HEK293 (cell line): ENCODE measurements at regions not wholly inside any gene's neighbourhood (a gene's known extent, or its start where the extent isn't known, plus 50 kb on each side); places are given as distances from the start of the nearest gene placed in this dataset.

Source experiments
- CTCF ChIA-PET: fragments of 350-600 bp; formaldehyde crosslinking; extraction: SDS; loops from one replicate; lab custom pipeline; 2021; ENCODE audit warnings: antibody characterized with exemption; lab: Yijun Ruan, JAX
- POLR2A ChIA-PET: fragments of 300-600 bp; formaldehyde crosslinking; extraction: SDS; loops from one replicate; lab custom pipeline; 2020; ENCODE audit warnings: antibody characterized with exemption, inconsistent platforms; lab: Yijun Ruan, JAX
- H3K27ac ChIP-seq: fragments of 200-500 bp; sonication (Bioruptor generic); 2 replicates; pipeline ENCODE4 v1.5.1; 2014; ENCODE audit warnings: low read depth, low read length, control low read depth, inconsistent platforms; ENCODE audit errors: extremely low read depth
- H3K36me3 ChIP-seq, 2 experiments: fragments of 200-500 bp in 1 of 2; sonication (Bioruptor generic) in 1 of 2; 1 replicate in 1 of 2; 2 replicates in 1 of 2; pipeline ENCODE4 v1.5.1; 2014 to 2017; ENCODE audit warnings: inconsistent platforms in 2 of 2, low read length in 2 of 2; ENCODE audit not compliant: control insufficient read depth in 2 of 2, insufficient read depth in 1 of 2
- H3K4me1 ChIP-seq: fragments of 200-500 bp; sonication (Bioruptor generic); 2 replicates; pipeline ENCODE4 v1.5.1; 2014; ENCODE audit warnings: mild to moderate bottlenecking, low read length, inconsistent platforms; ENCODE audit not compliant: control insufficient read depth, insufficient read depth
- H3K4me3 ChIP-seq: 2 replicates; pipeline ENCODE4 v1.5.1; 2011; ENCODE audit warnings: low read depth, mild to moderate bottlenecking, control low read depth, low read length, moderate library complexity
- H3K9me3 ChIP-seq: fragments of 200-500 bp; sonication (Bioruptor generic); 2 replicates; pipeline ENCODE4 v1.5.1; 2014; ENCODE audit warnings: low read depth, low read length, inconsistent platforms; ENCODE audit not compliant: control insufficient read depth, insufficient read depth
- GFI1B ChIP-seq: fragments of 450-650 bp; formaldehyde crosslinking; IDR thresholded peaks from 2 replicates; pipeline ENCODE4 v1.5.1; 2016; ENCODE audit warnings: missing biosample characterization, missing genetic modification characterization
- HOXD13 ChIP-seq: sonication (generic); formaldehyde crosslinking; IDR thresholded peaks from 2 replicates; pipeline ENCODE4 v1.8.0; 2022; ENCODE audit warnings: missing genetic modification reagents, borderline replicate concordance
- KLF1 ChIP-seq: fragments of 450-650 bp; formaldehyde crosslinking; IDR thresholded peaks from 2 replicates; pipeline ENCODE4 v1.5.1; 2016; ENCODE audit warnings: missing biosample characterization, missing genetic modification characterization
- SETDB1 ChIP-seq: IDR thresholded peaks from one replicate; pipeline ENCODE4 v1.6.1; 2017; ENCODE audit warnings: mild to moderate bottlenecking, low read length, moderate library complexity, mixed read lengths; ENCODE audit not compliant: insufficient read length
- TRIM28 ChIP-seq: IDR thresholded peaks from 2 replicates; pipeline ENCODE4 v1.6.1; 2011; ENCODE audit warnings: low read length, control low read depth, borderline replicate concordance
- ZBTB20 ChIP-seq: fragments of 450-650 bp; formaldehyde crosslinking; IDR thresholded peaks from 2 replicates; pipeline ENCODE4 v1.5.1; 2016; ENCODE audit warnings: missing biosample characterization, missing genetic modification characterization
- ZNF140 ChIP-seq: fragments of 450-650 bp; formaldehyde crosslinking; IDR thresholded peaks from 2 replicates; pipeline ENCODE4 v1.5.1; 2016; ENCODE audit warnings: missing biosample characterization, missing genetic modification characterization
- ZNF18 ChIP-seq: fragments of 450-650 bp; formaldehyde crosslinking; IDR thresholded peaks from 2 replicates; pipeline ENCODE4 v1.5.1; 2016; ENCODE audit warnings: missing biosample characterization, missing genetic modification characterization
- ZNF221 ChIP-seq: fragments of 450-650 bp; formaldehyde crosslinking; IDR thresholded peaks from 2 replicates; pipeline ENCODE4 v1.5.1; 2017; ENCODE audit warnings: missing biosample characterization, missing genetic modification characterization, borderline replicate concordance
- ZNF24 ChIP-seq: fragments of 450-650 bp; formaldehyde crosslinking; IDR thresholded peaks from 2 replicates; pipeline ENCODE4 v1.5.1; 2016; ENCODE audit warnings: missing biosample characterization, missing genetic modification characterization
- ZNF362 ChIP-seq: fragments of 450-650 bp; formaldehyde crosslinking; IDR thresholded peaks from 2 replicates; pipeline ENCODE4 v1.5.1; 2016; ENCODE audit warnings: missing biosample characterization, missing genetic modification characterization
- ZNF404 ChIP-seq: fragments of 450-650 bp; formaldehyde crosslinking; IDR thresholded peaks from 2 replicates; pipeline ENCODE4 v1.5.1; 2017; ENCODE audit warnings: missing biosample characterization, missing genetic modification characterization
- ZNF48 ChIP-seq: fragments of 450-650 bp; formaldehyde crosslinking; IDR thresholded peaks from 2 replicates; pipeline ENCODE4 v1.5.1; 2016; ENCODE audit warnings: missing biosample characterization, missing genetic modification characterization
- ZNF501 ChIP-seq: fragments of 450-650 bp; formaldehyde crosslinking; IDR thresholded peaks from 2 replicates; pipeline ENCODE4 v1.5.1; 2016; ENCODE audit warnings: missing biosample characterization, missing genetic modification characterization
- ZNF548 ChIP-seq: fragments of 450-650 bp; formaldehyde crosslinking; IDR thresholded peaks from 2 replicates; pipeline ENCODE4 v1.5.1; 2016; ENCODE audit warnings: missing biosample characterization, missing genetic modification characterization
- ZNF596 ChIP-seq: fragments of 450-650 bp; IDR thresholded peaks from 2 replicates; pipeline ENCODE4 v1.5.0; 2018; ENCODE audit warnings: missing biosample characterization, mild to moderate bottlenecking, missing genetic modification characterization, moderate library complexity
- ZNF610 ChIP-seq: fragments of 450-650 bp; formaldehyde crosslinking; IDR thresholded peaks from 2 replicates; pipeline ENCODE4 v1.5.1; 2016; ENCODE audit warnings: missing biosample characterization, missing genetic modification characterization, borderline replicate concordance
- ZNF701 ChIP-seq: fragments of 450-650 bp; formaldehyde crosslinking; IDR thresholded peaks from 2 replicates; pipeline ENCODE4 v1.5.1; 2016; ENCODE audit warnings: missing biosample characterization, missing genetic modification characterization
- ZNF791 ChIP-seq: fragments of 450-650 bp; formaldehyde crosslinking; IDR thresholded peaks from 2 replicates; pipeline ENCODE4 v1.5.1; 2016; ENCODE audit warnings: missing biosample characterization, missing genetic modification characterization
- ZSCAN30 ChIP-seq: fragments of 450-650 bp; IDR thresholded peaks from 2 replicates; pipeline ENCODE4 v1.5.1; 2018; ENCODE audit warnings: missing biosample characterization, mild to moderate bottlenecking, missing genetic modification characterization, moderate library complexity
- TF ChIP-seq, protein P1 (sequence below): fragments of 450-650 bp; formaldehyde crosslinking; IDR thresholded peaks from 2 replicates; pipeline ENCODE4 v1.5.1; 2016; ENCODE audit warnings: missing biosample characterization, missing genetic modification characterization
- TF ChIP-seq, protein P2 (sequence below): fragments of 450-650 bp; formaldehyde crosslinking; IDR thresholded peaks from 2 replicates; pipeline ENCODE4 v1.5.1; 2016; ENCODE audit warnings: missing biosample characterization, missing genetic modification characterization, borderline replicate concordance

GRCh38 chr1:20423169-20423795 is 62.7 kb downstream of the CAMK2N1 start:
- no peak overlapping the region for H3K27ac ChIP-seq
- H3K36me3 ChIP-seq: no peaks in the 10 kb centered on the region
- no peak overlapping the region for H3K4me3 ChIP-seq
- TF ChIP-seq ZSCAN30 (tag by site-specific recombination) (no peak), HOXD13 (CRISPR knock-in tag) (no peak), ZNF221 (tag by site-specific recombination) (no peak), ZNF404 (tag by site-specific recombination) (no peak), ZBTB20 (tag by site-specific recombination) (no peak), ZNF362 (tag by site-specific recombination) (0 out of 2 replicates have a peak, but pooled peaks have one; percentile 22), GFI1B (tag by site-specific recombination) (no peak), ZNF48 (tag by site-specific recombination) (no peak), SETDB1 (peak; percentile 99), ZNF501 (no peak), ZNF140 (tag by site-specific recombination) (no peak), ZNF548 (no peak), ZNF610 (tag by site-specific recombination) (no peak), TRIM28 (peak; percentile 95), ZNF596 (tag by site-specific recombination) (no peak)
- TF ChIP-seq, protein P1, sequence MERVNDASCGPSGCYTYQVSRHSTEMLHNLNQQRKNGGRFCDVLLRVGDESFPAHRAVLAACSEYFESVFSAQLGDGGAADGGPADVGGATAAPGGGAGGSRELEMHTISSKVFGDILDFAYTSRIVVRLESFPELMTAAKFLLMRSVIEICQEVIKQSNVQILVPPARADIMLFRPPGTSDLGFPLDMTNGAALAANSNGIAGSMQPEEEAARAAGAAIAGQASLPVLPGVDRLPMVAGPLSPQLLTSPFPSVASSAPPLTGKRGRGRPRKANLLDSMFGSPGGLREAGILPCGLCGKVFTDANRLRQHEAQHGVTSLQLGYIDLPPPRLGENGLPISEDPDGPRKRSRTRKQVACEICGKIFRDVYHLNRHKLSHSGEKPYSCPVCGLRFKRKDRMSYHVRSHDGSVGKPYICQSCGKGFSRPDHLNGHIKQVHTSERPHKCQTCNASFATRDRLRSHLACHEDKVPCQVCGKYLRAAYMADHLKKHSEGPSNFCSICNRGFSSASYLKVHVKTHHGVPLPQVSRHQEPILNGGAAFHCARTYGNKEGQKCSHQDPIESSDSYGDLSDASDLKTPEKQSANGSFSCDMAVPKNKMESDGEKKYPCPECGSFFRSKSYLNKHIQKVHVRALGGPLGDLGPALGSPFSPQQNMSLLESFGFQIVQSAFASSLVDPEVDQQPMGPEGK (tag by site-specific recombination): no peak
- CTCF ChIA-PET: interaction anchor here (0.7 to 2.1 kb wide), 5 partner anchors 7 to 227 kb away, joined by 3 to 10 read pairs (median 4); no protein-coding TSS in a partner anchor
- H3K9me3 ChIP-seq: no peaks in the 10 kb centered on the region
- POLR2A ChIA-PET: interaction anchor here (0.6 kb wide), 1 partner anchor 28 kb away, joined by 4 read pairs; no protein-coding TSS in a partner anchor
- H3K4me1 ChIP-seq: no peaks in the 10 kb centered on the region

DNA sequence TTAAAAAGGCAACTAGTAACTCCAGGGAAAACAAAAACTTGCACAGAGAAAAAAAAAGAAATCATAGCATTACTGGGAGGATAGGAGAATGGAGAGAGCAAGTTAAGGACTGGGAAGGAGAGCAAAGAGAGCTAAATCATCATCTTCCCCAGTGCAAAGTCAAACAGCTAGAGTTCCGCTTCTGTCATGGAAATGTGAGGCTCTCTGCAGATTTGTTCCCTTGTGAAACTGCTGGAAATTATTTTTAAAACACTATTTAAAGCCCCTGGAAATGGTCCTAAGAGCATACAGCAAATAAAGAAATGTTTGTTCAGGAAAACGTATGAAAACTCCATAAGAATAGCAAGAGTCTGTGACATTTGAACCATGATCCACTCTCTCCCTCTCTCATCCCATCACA is 64.6 kb downstream of the CAMK2N1 start:
- no peaks in the 10 kb centered on the region for H3K36me3 ChIP-seq
- POLR2A ChIA-PET: no interaction called here
- no peak overlapping the region for H3K27ac ChIP-seq
- no peak overlapping the region for H3K4me3 ChIP-seq
- TF ChIP-seq ZNF18 (tag by site-specific recombination): no peak
- peak; percentile 29; the same call in 1 of the 2 replicates for TF ChIP-seq ZNF140 (tag by site-specific recombination)
- CTCF ChIA-PET: interaction anchor here (1.9 to 2.1 kb wide), 2 partner anchors 9 to 60 kb away, joined by 5 to 10 read pairs; no protein-coding TSS in a partner anchor
- H3K4me1 ChIP-seq: no peaks in the 10 kb centered on the region
- no peaks in the 10 kb centered on the region for H3K9me3 ChIP-seq

- CTCF ChIA-PET: interaction anchor here (0.6 to 1.5 kb wide), 5 partner anchors 10 to 205 kb away, joined by 3 to 5 read pairs (median 4); no protein-coding TSS in a partner anchor
- POLR2A ChIA-PET: no interaction called here
- TF ChIP-seq ZNF24 (tag by site-specific recombination) (no peak), KLF1 (tag by site-specific recombination) (no peak), ZNF701 (tag by site-specific recombination) (no peak), ZNF791 (tag by site-specific recombination) (no peak)
- TF ChIP-seq, protein P2, sequence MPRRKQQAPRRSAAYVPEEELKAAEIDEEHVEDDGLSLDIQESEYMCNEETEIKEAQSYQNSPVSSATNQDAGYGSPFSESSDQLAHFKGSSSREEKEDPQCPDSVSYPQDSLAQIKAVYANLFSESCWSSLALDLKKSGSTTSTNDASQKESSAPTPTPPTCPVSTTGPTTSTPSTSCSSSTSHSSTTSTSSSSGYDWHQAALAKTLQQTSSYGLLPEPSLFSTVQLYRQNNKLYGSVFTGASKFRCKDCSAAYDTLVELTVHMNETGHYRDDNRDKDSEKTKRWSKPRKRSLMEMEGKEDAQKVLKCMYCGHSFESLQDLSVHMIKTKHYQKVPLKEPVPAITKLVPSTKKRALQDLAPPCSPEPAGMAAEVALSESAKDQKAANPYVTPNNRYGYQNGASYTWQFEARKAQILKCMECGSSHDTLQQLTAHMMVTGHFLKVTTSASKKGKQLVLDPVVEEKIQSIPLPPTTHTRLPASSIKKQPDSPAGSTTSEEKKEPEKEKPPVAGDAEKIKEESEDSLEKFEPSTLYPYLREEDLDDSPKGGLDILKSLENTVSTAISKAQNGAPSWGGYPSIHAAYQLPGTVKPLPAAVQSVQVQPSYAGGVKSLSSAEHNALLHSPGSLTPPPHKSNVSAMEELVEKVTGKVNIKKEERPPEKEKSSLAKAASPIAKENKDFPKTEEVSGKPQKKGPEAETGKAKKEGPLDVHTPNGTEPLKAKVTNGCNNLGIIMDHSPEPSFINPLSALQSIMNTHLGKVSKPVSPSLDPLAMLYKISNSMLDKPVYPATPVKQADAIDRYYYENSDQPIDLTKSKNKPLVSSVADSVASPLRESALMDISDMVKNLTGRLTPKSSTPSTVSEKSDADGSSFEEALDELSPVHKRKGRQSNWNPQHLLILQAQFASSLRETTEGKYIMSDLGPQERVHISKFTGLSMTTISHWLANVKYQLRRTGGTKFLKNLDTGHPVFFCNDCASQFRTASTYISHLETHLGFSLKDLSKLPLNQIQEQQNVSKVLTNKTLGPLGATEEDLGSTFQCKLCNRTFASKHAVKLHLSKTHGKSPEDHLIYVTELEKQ (tag by site-specific recombination): no peak
These were observed 68.4 kb downstream of the CAMK2N1 start for GRCh38 chr1:20417581-20417980.

More at GRCh38 chr1:20417581-20417980, 68.4 kb downstream of the CAMK2N1 start:
- H3K27ac ChIP-seq: no peak overlapping the region
- H3K9me3 ChIP-seq: no peaks in the 10 kb centered on the region
- no peak overlapping the region for H3K4me3 ChIP-seq
- no peaks in the 10 kb centered on the region for H3K4me1 ChIP-seq
- no peaks in the 10 kb centered on the region for H3K36me3 ChIP-seq
